ENCODE measurements at regions not wholly inside any gene's neighbourhood (a gene's known extent, or its start where the extent isn't known, plus 50 kb on each side); places are given as distances from the start of the nearest gene placed in this dataset.

DNA sequence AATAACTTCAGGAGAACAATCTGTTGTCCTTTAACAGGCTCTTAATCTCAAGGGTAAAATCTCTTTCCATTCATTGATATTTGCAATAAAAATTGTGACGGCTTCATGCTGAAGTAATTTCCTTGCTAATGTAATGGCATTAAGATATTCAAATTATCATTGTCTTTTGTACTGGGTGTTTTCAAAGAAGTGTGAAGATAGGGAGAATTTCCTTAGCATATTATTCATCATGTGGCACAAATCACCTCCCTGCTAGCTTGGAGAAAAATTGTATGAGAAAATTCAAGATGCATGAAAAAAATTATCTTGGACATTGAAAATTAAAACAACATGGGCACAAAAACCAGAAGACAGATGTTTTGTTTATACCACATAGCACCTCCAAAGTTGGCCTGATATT is 63.6 kb upstream of the ARID2 start:
- TF ChIP-seq REST (tag by site-specific recombination; IDR thresholded peaks at IDR 0.05) (no peak), ZNF24 (tag by site-specific recombination; IDR thresholded peaks at IDR 0.05) (no peak), ZNF174 (tag by site-specific recombination; IDR thresholded peaks at IDR 0.05) (no peak), CTCF (tag by site-specific recombination; IDR thresholded peaks at IDR 0.05) (no peak)

All from HEK293 (cell line).